CD4-positive, alpha-beta T cell (primary cell): ENCODE measurements at regions not wholly inside any gene's neighbourhood (a gene's known extent, or its start where the extent isn't known, plus 50 kb on each side); places are given as distances from the start of the nearest gene placed in this dataset.

Source experiments
- ATAC-seq: fragments of 200-7000 bp; cut with Tn5 transposase; one replicate; pipeline ENCODE4 v1.10.0; 2022; ENCODE audit warnings: mild to moderate bottlenecking; ENCODE audit not compliant: poor library complexity
- CTCF ChIA-PET: fragments of 350-600 bp; sonication (Branson Sonifier 250); formaldehyde crosslinking; loops from one replicate; lab custom pipeline; 2021; ENCODE audit warnings: antibody characterized with exemption, inconsistent platforms; lab: Charles Lee
- POLR2A ChIA-PET: fragments of 350-600 bp; sonication (Branson Sonifier 250); formaldehyde crosslinking; loops from one replicate; lab custom pipeline; 2021; ENCODE audit warnings: antibody characterized with exemption, inconsistent platforms; lab: Charles Lee
- DNase-seq, 14 experiments: peaks; one replicate each; pipeline ENCODE4 v3.0.0-alpha.2; 2013 to 2020; ENCODE audit warnings: mixed read lengths in 2 of 14
- H3K27ac ChIP-seq, 2 donors: one replicate each; pipeline versions ENCODE4 v1.5.1 to v1.7.0; 2013; ENCODE audit warnings: low read length in 2 of 2, low read depth in 1 of 2, mild to moderate bottlenecking in 1 of 2
- H3K27me3 ChIP-seq, 2 experiments: 1 replicate in 1 of 2; 2 replicates in 1 of 2; pipeline versions ENCODE4 v1.6.1 to v1.7.0; 2013; ENCODE audit warnings: low read length in 2 of 2, control low read depth in 1 of 2, mild to moderate bottlenecking in 1 of 2, moderate library complexity in 1 of 2; ENCODE audit not compliant: insufficient read depth in 2 of 2, control insufficient read depth in 1 of 2
- H3K36me3 ChIP-seq: one replicate; pipeline ENCODE4 v1.6.1; 2013; ENCODE audit warnings: low read length, control low read depth; ENCODE audit not compliant: insufficient read depth
- H3K4me1 ChIP-seq: one replicate; pipeline ENCODE4 v1.6.1; 2013; ENCODE audit warnings: low read length, control low read depth; ENCODE audit not compliant: insufficient read depth
- H3K4me3 ChIP-seq: one replicate; pipeline ENCODE4 v1.5.1; 2013; ENCODE audit warnings: mild to moderate bottlenecking, low read length, moderate library complexity
- H3K9me3 ChIP-seq, 2 experiments: 1 replicate in 1 of 2; 2 replicates in 1 of 2; pipeline versions ENCODE4 v1.6.1 to v1.7.0; 2013; ENCODE audit warnings: low read length in 2 of 2, mild to moderate bottlenecking in 2 of 2, control low read depth in 1 of 2, moderate library complexity in 1 of 2; ENCODE audit not compliant: control insufficient read depth in 1 of 2, insufficient read depth in 1 of 2
- H3K27ac Mint-ChIP-seq: one replicate; pipeline ENCODE4 v1.8.0; 2020; ENCODE audit warnings: mixed read lengths
- H3K27me3 Mint-ChIP-seq: one replicate; pipeline ENCODE4 v1.8.0; 2021; ENCODE audit warnings: mixed read lengths
- H3K36me3 Mint-ChIP-seq: one replicate; pipeline ENCODE4 v1.8.0; 2021; ENCODE audit warnings: low read depth, mixed read lengths
- H3K4me1 Mint-ChIP-seq: one replicate; pipeline ENCODE4 v1.8.0; 2021; ENCODE audit warnings: low read depth, mixed read lengths
- H3K4me3 Mint-ChIP-seq: one replicate; pipeline ENCODE4 v1.8.0; 2020; ENCODE audit warnings: mild to moderate bottlenecking, mixed read lengths
- H3K9me3 Mint-ChIP-seq: one replicate; pipeline ENCODE4 v1.8.0; 2020; ENCODE audit warnings: mixed read lengths
- CTCF ChIP-seq: fragments of 200-600 bp; IDR thresholded peaks from one replicate; pipeline ENCODE4 v1.8.0; 2022; ENCODE audit warnings: antibody characterized with exemption, mild to moderate bottlenecking
- intact Hi-C, 2 experiments: fragments of 100-400 bp; cut with DNase I in 1 of 2; cut with micrococcal nuclease in 1 of 2; formaldehyde crosslinking; loops; one replicate each; pipeline versions ENCODE4 v1.15.1 to v1.9.0; 2023 to 2025; cut with DNase I, micrococcal nuclease

- no peak for TF ChIP-seq CTCF
- Histone ChIP-seq H3K9me3 (no peaks in the 10 kb centered on the region), H3K27me3 (no peaks in the 10 kb centered on the region), H3K4me1 (no peaks in the 10 kb centered on the region), H3K36me3 (no peaks in the 10 kb centered on the region), H3K27ac (no peak overlapping the region), H3K4me3 (no peak overlapping the region)
- no peaks in the 10 kb centered on the region for H3K36me3 Mint-ChIP-seq
- intact Hi-C loops = no loop called here
- CTCF ChIA-PET = no interaction called here
- no peak overlapping the region for H3K27ac Mint-ChIP-seq
- ATAC-seq = no peak
- POLR2A ChIA-PET = no interaction called here
- no peak for DNase-seq
- H3K4me1 Mint-ChIP-seq = no peaks in the 10 kb centered on the region
- H3K4me3 Mint-ChIP-seq = no peak overlapping the region
- no peaks in the 10 kb centered on the region for H3K9me3 Mint-ChIP-seq
- H3K27me3 Mint-ChIP-seq = no peaks in the 10 kb centered on the region
Measured at GRCh38 chr2:55107436-55107835, 57.2 kb upstream of the RTN4 start.

DNA sequence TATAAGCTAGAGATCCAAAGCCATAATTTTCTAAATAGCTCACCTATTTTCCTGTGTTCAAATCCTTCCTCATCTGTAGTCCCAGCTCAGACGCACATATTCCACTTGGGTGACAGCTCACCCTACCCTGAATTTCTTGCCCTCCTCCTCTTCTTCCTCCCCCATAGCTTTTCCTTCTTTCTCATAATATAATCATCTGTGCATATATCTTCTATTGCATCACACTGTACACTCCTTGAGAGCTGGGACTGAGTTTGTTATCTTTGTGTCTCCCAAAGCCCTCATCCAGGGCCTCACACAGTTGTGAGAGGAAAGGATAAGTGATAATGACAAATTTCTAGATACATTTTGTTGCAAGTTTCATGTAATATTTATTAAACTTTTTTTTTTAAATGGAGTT lies 55.9 kb upstream of the RTN4 start:
- no peak for TF ChIP-seq CTCF
- intact Hi-C loops = no loop called here
- DNase-seq (no peak), ATAC-seq (no peak)
- Histone ChIP-seq H3K4me1 (no peaks in the 10 kb centered on the region), H3K4me3 (no peak overlapping the region), H3K27ac (no peak overlapping the region), H3K9me3 (no peaks in the 10 kb centered on the region), H3K27me3 (no peaks in the 10 kb centered on the region), H3K36me3 (no peaks in the 10 kb centered on the region)
- Mint-ChIP-seq H3K9me3 (no peaks in the 10 kb centered on the region), H3K27ac (no peak overlapping the region), H3K27me3 (no peaks in the 10 kb centered on the region), H3K36me3 (no peaks in the 10 kb centered on the region), H3K4me3 (no peak overlapping the region), H3K4me1 (no peaks in the 10 kb centered on the region)
- ChIA-PET CTCF (interaction anchor here (0.8 kb wide), 1 partner anchor 57 kb away, joined by 3 read pairs; no protein-coding TSS in a partner anchor), POLR2A (no interaction called here)

DNA sequence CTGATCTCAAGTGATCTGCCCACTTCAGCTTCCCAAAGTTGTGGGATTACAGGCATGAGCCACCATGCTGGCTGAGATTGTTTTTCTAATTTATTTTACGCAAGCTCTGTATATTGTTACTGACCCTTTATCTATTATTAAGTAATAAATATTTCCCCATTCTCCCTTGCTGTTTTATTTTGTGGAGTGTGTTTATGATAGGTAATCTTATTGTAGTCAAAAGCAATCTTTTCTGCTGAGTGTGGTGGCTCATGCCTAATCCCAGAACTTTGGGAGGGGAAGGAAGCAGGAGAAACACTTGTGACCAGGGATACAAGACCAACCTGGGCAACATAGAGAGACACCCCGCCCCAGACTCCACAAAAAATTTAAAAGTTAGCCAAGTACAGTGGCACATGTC lies 55.2 kb upstream of the RTN4 start:
- no peaks in the 10 kb centered on the region for H3K4me1 ChIP-seq
- POLR2A ChIA-PET = no interaction called here
- CTCF ChIA-PET = no interaction called here
- Mint-ChIP-seq H3K9me3 (no peaks in the 10 kb centered on the region), H3K4me3 (no peak overlapping the region), H3K36me3 (no peaks in the 10 kb centered on the region), H3K27ac (no peak overlapping the region), H3K27me3 (no peaks in the 10 kb centered on the region), H3K4me1 (no peaks in the 10 kb centered on the region)
- ATAC-seq (no peak), DNase-seq (no peak)
- H3K36me3 ChIP-seq = no peaks in the 10 kb centered on the region
- no peak overlapping the region for H3K27ac ChIP-seq
- no peaks in the 10 kb centered on the region for H3K9me3 ChIP-seq
- H3K27me3 ChIP-seq = no peaks in the 10 kb centered on the region
- TF ChIP-seq CTCF = no peak
- no peak overlapping the region for H3K4me3 ChIP-seq
- intact Hi-C loops = no loop called here
